GM19043 (cell line): ENCODE measurements at regions not wholly inside any gene's neighbourhood (a gene's known extent, or its start where the extent isn't known, plus 50 kb on each side); places are given as distances from the start of the nearest gene placed in this dataset.

ENCODE experiments used
- ATAC-seq: cut with Tn5 transposase; IDR thresholded peaks from one replicate; pipeline ENCODE4 v1.9.1; 2021; ENCODE audit warnings: low read depth; ENCODE audit not compliant: unreplicated experiment

GRCh38 chr12:75908961-75909605 is 122.5 kb downstream of the PHLDA1 start:
- no peak for ATAC-seq

GRCh38 chr12:75905922-75906321 is 125.7 kb downstream of the PHLDA1 start:
- ATAC-seq: no peak

GRCh38 chr12:75900781-75901254 is 130.8 kb downstream of the PHLDA1 start:
- no peak for ATAC-seq

GRCh38 chr12:75900226-75900625 is 131.3 kb downstream of the PHLDA1 start:
- ATAC-seq: no peak

- no peak for ATAC-seq
These were observed 136.4 kb downstream of the PHLDA1 start for GRCh38 chr12:75894965-75895754.

- ATAC-seq: no peak
These were observed 137.8 kb downstream of the PHLDA1 start for GRCh38 chr12:75893765-75894164.

GRCh38 chr12:75892731-75893408 is 138.7 kb downstream of the PHLDA1 start:
- ATAC-seq: no peak

- no peak for ATAC-seq
These were observed 140.5 kb downstream of the PHLDA1 start for GRCh38 chr12:75891072-75891471.

- ATAC-seq: no peak
These were observed 140.9 kb downstream of the PHLDA1 start for GRCh38 chr12:75890660-75891059.

- no peak for ATAC-seq
These were observed 141.4 kb downstream of the PHLDA1 start for GRCh38 chr12:75890141-75890540.

GRCh38 chr12:75888874-75889613 is 142.5 kb downstream of the PHLDA1 start:
- no peak for ATAC-seq

- ATAC-seq: no peak
These were observed 143.2 kb downstream of the PHLDA1 start for GRCh38 chr12:75888399-75888798.

GRCh38 chr12:75887979-75888378 is 143.6 kb downstream of the PHLDA1 start:
- no peak for ATAC-seq

- no peak for ATAC-seq
These were observed 147.1 kb downstream of the PHLDA1 start for GRCh38 chr12:75884465-75884985.

- ATAC-seq: no peak
These were observed 148.3 kb downstream of the PHLDA1 start for GRCh38 chr12:75883241-75883640.

GRCh38 chr12:75882421-75882820 is 149.2 kb downstream of the PHLDA1 start:
- no peak for ATAC-seq

GRCh38 chr12:75881920-75882319 is 149.7 kb downstream of the PHLDA1 start:
- ATAC-seq: no peak

GRCh38 chr12:75877763-75878621 is 153.6 kb downstream of the PHLDA1 start:
- no peak for ATAC-seq
